ENCODE measurements at regions not wholly inside any gene's neighbourhood (a gene's known extent, or its start where the extent isn't known, plus 50 kb on each side); places are given as distances from the start of the nearest gene placed in this dataset.

GRCh38 chr4:125594056-125594602 is 279.4 kb downstream of the FAT4 start:
- POLR2A ChIA-PET: no interaction called here
- H3K27ac ChIP-seq (ENCODE audit: extremely low read length, insufficient read depth, low read length): no peak overlapping the region
- no peak overlapping the region for H3K4me2 ChIP-seq (ENCODE audit: low read depth, low read length)
- CTCF ChIA-PET (ENCODE audit: low intra/inter-chr PET ratio, low total read pairs): no interaction called here
- ATAC-seq (no peak), DNase-seq (ENCODE audit: low spot score) (no peak), FAIRE-seq (no peak)
- H4K20me1 ChIP-seq (ENCODE audit: insufficient read depth, low read length): no peaks in the 10 kb centered on the region
- in situ Hi-C loops (cut with HindIII; ENCODE audit: extremely low pct_ligation_motif_present, low pct_unique_long_range_greater_than_20kb): no loop called here
- 55% methylated on average over 4 of the region's 4 CpGs for WGBS (ENCODE audit: low lambda C conversion rate)
- H3K27me3 ChIP-seq (ENCODE audit: control insufficient read depth in 1 of 2, insufficient read depth in 2 of 2, low read length in 2 of 2): no peaks in the 10 kb centered on the region
- no peak overlapping the region for H3K4me3 ChIP-seq (replicated peaks in 1 of 3; ENCODE audit: insufficient read depth in 1 of 3, low read depth in 2 of 3, low read length in 3 of 3)
- no peaks in the 10 kb centered on the region for H3K36me3 ChIP-seq (replicated peaks in 1 of 2; ENCODE audit: control insufficient read depth in 1 of 2, insufficient read depth in 2 of 2, low read length in 2 of 2)
- no peak overlapping the region for H2AFZ ChIP-seq (ENCODE audit: low read length)
- TF ChIP-seq ZNF230 (CRISPR knock-in tag; IDR thresholded peaks at IDR 0.05) (no peak), MED1 (CRISPR knock-in tag; IDR thresholded peaks at IDR 0.05) (no peak), IKZF5 (CRISPR knock-in tag; IDR thresholded peaks at IDR 0.05) (no peak), ZEB1 (IDR thresholded peaks at IDR 0.05; ENCODE audit: insufficient replicate concordance, low read depth) (no peak), GPN1 (CRISPR knock-in tag; IDR thresholded peaks at IDR 0.05; ENCODE audit: borderline replicate concordance) (no peak), TFE3 (CRISPR knock-in tag; IDR thresholded peaks at IDR 0.05) (no peak), ZNF12 (CRISPR knock-in tag; IDR thresholded peaks at IDR 0.05) (no peak), MXI1 (IDR thresholded peaks at IDR 0.05; ENCODE audit: borderline replicate concordance, low read depth, low read length) (no peak), ZNF660 (CRISPR knock-in tag; IDR thresholded peaks at IDR 0.05; ENCODE audit: borderline replicate concordance, low read depth) (no peak), ZFY (CRISPR knock-in tag; IDR thresholded peaks at IDR 0.05) (no peak), PATZ1 (CRISPR knock-in tag; IDR thresholded peaks at IDR 0.05) (no peak), TRIM24 (CRISPR knock-in tag; IDR thresholded peaks at IDR 0.05) (no peak), SNAPC5 (CRISPR knock-in tag; IDR thresholded peaks at IDR 0.05; ENCODE audit: borderline replicate concordance) (no peak), CBX1 (IDR thresholded peaks at IDR 0.05; ENCODE audit: low read depth) (no peak), ZNF432 (CRISPR knock-in tag; IDR thresholded peaks at IDR 0.05; ENCODE audit: borderline replicate concordance) (no peak), TFAP4 (IDR thresholded peaks at IDR 0.05; ENCODE audit: borderline replicate concordance, low read depth) (no peak), MAZ (IDR thresholded peaks at IDR 0.05; ENCODE audit: borderline replicate concordance, low read depth, low read length) (no peak), MAZ (CRISPR knock-in tag; IDR thresholded peaks at IDR 0.05; ENCODE audit: low read depth) (no peak), ZNF180 (CRISPR knock-in tag; IDR thresholded peaks at IDR 0.05; ENCODE audit: borderline replicate concordance, low read depth) (no peak), GATA4 (IDR thresholded peaks at IDR 0.05; ENCODE audit: borderline replicate concordance, low read depth) (no peak)
- intact Hi-C loops (cut with micrococcal nuclease; ENCODE audit: unreplicated experiment): loop anchor here (10.0 kb wide), 1 partner anchor 279 kb away; the partner anchor contains the start of gene FAT4
- H3K79me2 ChIP-seq (ENCODE audit: insufficient read depth, low read length): no peaks in the 10 kb centered on the region
- BruUV-seq (replicated peaks): no TSS peak
- H3K9ac ChIP-seq (ENCODE audit: insufficient read depth, low read depth, low read length): no peak overlapping the region
- peaks cover 5% of the 10 kb centered on the region; the same call in 1 of the 2 replicates for H3K4me1 ChIP-seq (ENCODE audit: insufficient read depth, low read length)
- no peaks in the 10 kb centered on the region for H3K9me3 ChIP-seq (ENCODE audit: low read length)
